Panc1 (cell line): ENCODE measurements at regions not wholly inside any gene's neighbourhood (a gene's known extent, or its start where the extent isn't known, plus 50 kb on each side); places are given as distances from the start of the nearest gene placed in this dataset.

Experiments used
- CTCF ChIP-seq: fragments of 450-650 bp; IDR thresholded peaks from 2 replicates; pipeline ENCODE4 v1.5.1; 2017; ENCODE audit warnings: mild to moderate bottlenecking
- POLR2AphosphoS5 ChIP-seq: IDR thresholded peaks from 2 replicates; pipeline ENCODE4 v1.6.1; 2012; ENCODE audit warnings: mild to moderate bottlenecking, low read depth, low read length, moderate library complexity
- REST ChIP-seq, 2 experiments: IDR thresholded peaks; 2 replicates each; pipeline ENCODE4 v1.6.1; 2011 to 2012; ENCODE audit warnings: low read depth in 2 of 2, control low read depth in 1 of 2, low read length in 1 of 2, mild to moderate bottlenecking in 1 of 2, moderate library complexity in 1 of 2; ENCODE audit not compliant: insufficient read depth in 1 of 2
- SIN3A ChIP-seq: IDR thresholded peaks from 2 replicates; pipeline ENCODE4 v1.6.1; 2012; ENCODE audit warnings: low read depth, mild to moderate bottlenecking, low read length, moderate library complexity, borderline replicate concordance; ENCODE audit not compliant: insufficient read depth

- TF ChIP-seq CTCF (no peak), REST (IDR thresholded peaks at IDR 0.05; ENCODE audit: insufficient read depth in 1 of 2, low read depth in 2 of 2, low read length in 1 of 2) (no peak), POLR2AphosphoS5 (no peak), SIN3A (no peak)
Measured at GRCh38 chr2:16368328-16368727, 297.3 kb downstream of the CYRIA start.
